WTC11 (cell line): ENCODE measurements at regions not wholly inside any gene's neighbourhood (a gene's known extent, or its start where the extent isn't known, plus 50 kb on each side); places are given as distances from the start of the nearest gene placed in this dataset.

Source experiments
- ATAC-seq: fragments of 200-7000 bp; cut with Tn5 transposase; 2 replicates; pipeline ENCODE4 v1.10.0; 2021; ENCODE audit warnings: mild to moderate bottlenecking, moderate library complexity
- CTCF ChIA-PET: fragments of 300-600 bp; sonication (Branson Sonifier 250); formaldehyde crosslinking; loops from one replicate; lab custom pipeline; 2021; ENCODE audit warnings: antibody characterized with exemption; lab: Charles Lee
- POLR2A ChIA-PET: fragments of 350-600 bp; sonication (Branson Sonifier 250); formaldehyde crosslinking; loops from one replicate; lab custom pipeline; 2021; ENCODE audit warnings: antibody characterized with exemption; lab: Charles Lee
- DNase-seq: peaks from one replicate; pipeline ENCODE4 v3.0.0; 2021; ENCODE audit warnings: low spot score
- H3K27ac Mint-ChIP-seq: 2 replicates; pipeline ENCODE4 v1.8.0; 2021; ENCODE audit warnings: mixed read lengths
- H3K27me3 Mint-ChIP-seq: 2 replicates; pipeline ENCODE4 v1.8.0; 2021; ENCODE audit warnings: low read depth, mild to moderate bottlenecking, moderate library complexity, mixed read lengths
- H3K36me3 Mint-ChIP-seq: 2 replicates; pipeline ENCODE4 v1.8.0; 2021; ENCODE audit warnings: mixed read lengths
- H3K4me1 Mint-ChIP-seq: 2 replicates; pipeline ENCODE4 v1.8.0; 2022; ENCODE audit warnings: mixed read lengths
- H3K4me3 Mint-ChIP-seq: 2 replicates; pipeline ENCODE4 v1.8.0; 2021; ENCODE audit warnings: mild to moderate bottlenecking, moderate library complexity, mixed read lengths
- H3K9me3 Mint-ChIP-seq: 2 replicates; pipeline ENCODE4 v1.8.0; 2021; ENCODE audit warnings: mixed read lengths
- AR ChIP-seq: fragments of 250-450 bp; sonication (Bioruptor Pico); IDR thresholded peaks from 2 replicates; pipeline ENCODE4 v1.9.0; 2021; ENCODE audit warnings: mild to moderate bottlenecking
- CREM ChIP-seq: sonication (generic); formaldehyde crosslinking; IDR thresholded peaks from 2 replicates; pipeline ENCODE4 v1.8.1; 2022; ENCODE audit warnings: mild to moderate bottlenecking, missing genetic modification reagents, moderate library complexity
- ELF4 ChIP-seq: sonication (generic); formaldehyde crosslinking; IDR thresholded peaks from 2 replicates; pipeline ENCODE4 v1.8.1; 2022; ENCODE audit warnings: low read depth, mild to moderate bottlenecking, moderate library complexity, missing genetic modification reagents
- HMGA2 ChIP-seq: fragments of 250-450 bp; sonication (Bioruptor Pico); IDR thresholded peaks from 2 replicates; pipeline ENCODE4 v1.4.0; 2021; ENCODE audit warnings: mild to moderate bottlenecking, moderate library complexity
- HMGXB4 ChIP-seq: sonication (generic); formaldehyde crosslinking; IDR thresholded peaks from 2 replicates; pipeline ENCODE4 v1.8.1; 2023; ENCODE audit warnings: mild to moderate bottlenecking, moderate library complexity, missing genetic modification reagents
- JUN ChIP-seq: sonication (generic); formaldehyde crosslinking; IDR thresholded peaks from 2 replicates; pipeline ENCODE4 v1.8.0; 2023; ENCODE audit warnings: mild to moderate bottlenecking, missing genetic modification reagents
- KAT7 ChIP-seq: sonication (generic); formaldehyde crosslinking; IDR thresholded peaks from 2 replicates; pipeline ENCODE4 v1.8.1; 2023; ENCODE audit warnings: missing genetic modification reagents, mild to moderate bottlenecking, borderline replicate concordance
- MXD4 ChIP-seq: fragments of 250-450 bp; sonication (Bioruptor Pico); IDR thresholded peaks from 2 replicates; pipeline ENCODE4 v1.8.0; 2021; ENCODE audit warnings: mild to moderate bottlenecking, moderate library complexity, borderline replicate concordance
- RORB ChIP-seq: fragments of 250-450 bp; sonication (Bioruptor Pico); IDR thresholded peaks from 2 replicates; pipeline ENCODE4 v1.9.0; 2021; ENCODE audit warnings: mild to moderate bottlenecking
- SOX15 ChIP-seq: fragments of 250-450 bp; sonication (Bioruptor Pico); IDR thresholded peaks from 2 replicates; pipeline ENCODE4 v1.9.0; 2021; ENCODE audit warnings: mild to moderate bottlenecking
- SP1 ChIP-seq: sonication (generic); formaldehyde crosslinking; conservative IDR thresholded peaks from 2 replicates; pipeline ENCODE4 v1.8.1; 2022; ENCODE audit warnings: missing genetic modification reagents
- TCF7 ChIP-seq: sonication (generic); formaldehyde crosslinking; IDR thresholded peaks from 2 replicates; pipeline ENCODE4 v1.8.0; 2022; ENCODE audit warnings: mild to moderate bottlenecking, low read depth, missing genetic modification reagents, moderate library complexity
- TEAD1 ChIP-seq: sonication (generic); formaldehyde crosslinking; IDR thresholded peaks from 2 replicates; pipeline ENCODE4 v1.8.0; 2022; ENCODE audit warnings: mild to moderate bottlenecking, missing genetic modification reagents
- ZNF219 ChIP-seq: sonication (generic); formaldehyde crosslinking; IDR thresholded peaks from 2 replicates; pipeline ENCODE4 v1.8.0; 2023; ENCODE audit warnings: missing genetic modification reagents, mild to moderate bottlenecking, borderline replicate concordance
- ZNF232 ChIP-seq: sonication (generic); formaldehyde crosslinking; IDR thresholded peaks from 2 replicates; pipeline ENCODE4 v1.8.0; 2022; ENCODE audit warnings: mild to moderate bottlenecking, missing genetic modification reagents
- ZNF263 ChIP-seq: sonication (generic); formaldehyde crosslinking; IDR thresholded peaks from 2 replicates; pipeline ENCODE4 v1.8.1; 2022; ENCODE audit warnings: low read depth, mild to moderate bottlenecking, moderate library complexity, missing genetic modification reagents
- TF ChIP-seq, protein P1 (sequence below): sonication (generic); formaldehyde crosslinking; IDR thresholded peaks from 2 replicates; pipeline ENCODE4 v1.8.1; 2022; ENCODE audit warnings: low read depth, missing genetic modification reagents, borderline replicate concordance
- TF ChIP-seq, protein P2 (sequence below): fragments of 250-450 bp; sonication (Bioruptor Pico); IDR thresholded peaks from 2 replicates; pipeline ENCODE4 v1.9.0; 2021; ENCODE audit warnings: mild to moderate bottlenecking
- TF ChIP-seq, protein P3 (sequence below): sonication (generic); formaldehyde crosslinking; IDR thresholded peaks from 2 replicates; pipeline ENCODE4 v1.8.1; 2023; ENCODE audit warnings: mild to moderate bottlenecking, missing genetic modification reagents

DNA sequence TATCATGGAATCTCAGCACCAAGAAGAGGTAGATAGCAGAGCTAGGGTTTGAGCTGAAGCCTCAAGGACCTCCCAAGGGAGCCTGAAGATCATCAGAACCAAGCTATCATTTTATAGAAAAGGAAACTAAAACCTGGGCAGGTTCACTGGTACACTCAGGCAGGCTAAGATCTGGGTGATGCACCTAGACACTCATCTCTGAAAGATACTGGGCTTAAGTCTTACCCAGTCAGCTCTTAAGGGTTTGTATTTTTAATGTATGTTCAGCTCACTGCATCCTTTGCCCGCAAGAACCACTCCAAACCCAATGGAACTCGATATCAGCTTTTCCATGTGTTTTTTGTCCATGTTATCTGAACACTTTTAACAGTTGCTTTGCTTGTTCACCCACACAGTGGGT, 78.0 kb upstream of the SLC22A16 start (continued):
- TF ChIP-seq, protein P1, sequence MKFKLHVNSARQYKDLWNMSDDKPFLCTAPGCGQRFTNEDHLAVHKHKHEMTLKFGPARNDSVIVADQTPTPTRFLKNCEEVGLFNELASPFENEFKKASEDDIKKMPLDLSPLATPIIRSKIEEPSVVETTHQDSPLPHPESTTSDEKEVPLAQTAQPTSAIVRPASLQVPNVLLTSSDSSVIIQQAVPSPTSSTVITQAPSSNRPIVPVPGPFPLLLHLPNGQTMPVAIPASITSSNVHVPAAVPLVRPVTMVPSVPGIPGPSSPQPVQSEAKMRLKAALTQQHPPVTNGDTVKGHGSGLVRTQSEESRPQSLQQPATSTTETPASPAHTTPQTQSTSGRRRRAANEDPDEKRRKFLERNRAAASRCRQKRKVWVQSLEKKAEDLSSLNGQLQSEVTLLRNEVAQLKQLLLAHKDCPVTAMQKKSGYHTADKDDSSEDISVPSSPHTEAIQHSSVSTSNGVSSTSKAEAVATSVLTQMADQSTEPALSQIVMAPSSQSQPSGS, result no peak

DNA sequence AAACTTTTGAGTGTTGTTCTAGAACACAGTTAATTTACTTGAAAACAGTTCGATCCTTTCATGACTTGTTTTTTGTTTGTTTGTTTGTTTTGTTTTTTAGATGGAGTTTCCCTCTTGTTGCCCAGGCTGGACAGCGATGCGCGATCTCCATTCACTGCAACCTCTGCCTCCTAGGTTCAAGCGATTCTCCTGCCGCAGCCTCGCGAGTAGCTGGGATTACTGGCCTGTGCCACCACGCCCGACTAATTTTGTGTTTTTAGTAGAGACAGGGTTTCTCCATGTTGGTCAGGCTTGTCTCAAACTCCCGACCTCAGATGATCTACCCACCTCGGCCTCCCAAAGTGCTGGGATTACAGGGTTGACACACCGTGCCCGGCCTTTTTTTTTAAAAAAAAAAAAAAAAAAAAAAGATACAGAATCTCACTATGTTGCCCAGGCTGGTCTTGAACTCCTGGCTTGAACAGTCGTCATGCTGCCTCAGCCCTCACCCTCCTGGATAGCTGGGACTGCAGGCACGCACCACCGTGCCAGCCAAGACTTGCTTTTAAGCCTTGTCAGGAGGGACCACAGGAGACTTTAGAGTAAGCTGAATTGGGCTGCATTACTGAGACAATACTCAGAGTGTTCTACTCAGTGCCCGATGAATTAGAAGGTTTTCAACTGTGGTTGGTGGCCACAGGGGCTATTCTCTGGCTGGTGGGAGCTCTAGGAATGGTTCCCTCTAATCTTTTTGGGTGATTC, 76.7 kb upstream of the SLC22A16 start:
- Mint-ChIP-seq H3K27ac (no peak overlapping the region), H3K4me3 (no peak overlapping the region), H3K4me1 (peaks cover 14% of the 10 kb centered on the region), H3K9me3 (peaks cover 25% of the 10 kb centered on the region), H3K36me3 (no peaks in the 10 kb centered on the region; the same call in 1 of the 2 replicates), H3K27me3 (peaks cover 6% of the 10 kb centered on the region)
- ChIA-PET POLR2A (no interaction called here), CTCF (interaction anchor here (0.8 kb wide), 1 partner anchor 371 kb away, joined by 3 read pairs; no protein-coding TSS in a partner anchor)
- DNase-seq, result no peak
- no peak for TF ChIP-seq TCF7 (CRISPR knock-in tag)
- TF ChIP-seq AR (CRISPR knock-in tag), result no peak
- TF ChIP-seq CREM, result no peak
- TF ChIP-seq SP1 (CRISPR knock-in tag), result no peak
- no peak for TF ChIP-seq ELF4
- no peak for TF ChIP-seq TEAD1 (CRISPR knock-in tag)
- no peak for TF ChIP-seq SOX15 (CRISPR knock-in tag)
- no peak for TF ChIP-seq ZNF263 (CRISPR knock-in tag)
- no peak for TF ChIP-seq ZNF232
- TF ChIP-seq RORB, result no peak
- no peak for TF ChIP-seq MXD4 (CRISPR knock-in tag)
- TF ChIP-seq, protein P1, result no peak
- no peak for TF ChIP-seq KAT7
- TF ChIP-seq ZNF219 (CRISPR knock-in tag), result no peak
- no peak for ATAC-seq

DNA sequence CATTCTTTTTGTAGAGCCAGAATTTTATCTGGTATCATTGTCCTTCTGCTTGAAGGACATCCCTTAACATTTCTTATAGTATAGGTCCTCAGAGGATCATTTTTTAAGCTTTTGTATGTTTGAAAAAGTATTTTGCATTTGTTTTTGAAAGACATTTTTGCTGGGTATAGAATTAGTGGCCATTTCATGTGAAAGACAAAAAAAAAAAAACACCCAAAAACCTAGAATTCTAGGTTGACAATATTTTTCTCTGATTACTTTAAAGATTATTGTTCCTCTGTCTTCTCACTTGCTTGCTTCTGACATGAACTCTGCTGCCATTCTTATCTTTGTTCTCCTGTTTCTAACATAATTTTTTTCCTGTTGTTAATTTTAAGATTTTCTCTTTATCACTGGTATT, 75.7 kb upstream of the SLC22A16 start:
- Mint-ChIP-seq H3K27me3 (peaks cover 6% of the 10 kb centered on the region; the same call in 1 of the 2 replicates), H3K4me1 (peaks cover 14% of the 10 kb centered on the region), H3K4me3 (no peak overlapping the region), H3K36me3 (no peaks in the 10 kb centered on the region; the same call in 1 of the 2 replicates), H3K9me3 (peaks cover 25% of the 10 kb centered on the region), H3K27ac (no peak overlapping the region)
- DNase-seq (no peak), ATAC-seq (no peak)
- TF ChIP-seq TCF7 (CRISPR knock-in tag) (no peak), HMGA2 (CRISPR knock-in tag) (no peak), JUN (CRISPR knock-in tag) (no peak), HMGXB4 (no peak)
- TF ChIP-seq, protein P2, sequence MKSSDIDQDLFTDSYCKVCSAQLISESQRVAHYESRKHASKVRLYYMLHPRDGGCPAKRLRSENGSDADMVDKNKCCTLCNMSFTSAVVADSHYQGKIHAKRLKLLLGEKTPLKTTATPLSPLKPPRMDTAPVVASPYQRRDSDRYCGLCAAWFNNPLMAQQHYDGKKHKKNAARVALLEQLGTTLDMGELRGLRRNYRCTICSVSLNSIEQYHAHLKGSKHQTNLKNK (CRISPR knock-in tag), result no peak
- TF ChIP-seq, protein P3, sequence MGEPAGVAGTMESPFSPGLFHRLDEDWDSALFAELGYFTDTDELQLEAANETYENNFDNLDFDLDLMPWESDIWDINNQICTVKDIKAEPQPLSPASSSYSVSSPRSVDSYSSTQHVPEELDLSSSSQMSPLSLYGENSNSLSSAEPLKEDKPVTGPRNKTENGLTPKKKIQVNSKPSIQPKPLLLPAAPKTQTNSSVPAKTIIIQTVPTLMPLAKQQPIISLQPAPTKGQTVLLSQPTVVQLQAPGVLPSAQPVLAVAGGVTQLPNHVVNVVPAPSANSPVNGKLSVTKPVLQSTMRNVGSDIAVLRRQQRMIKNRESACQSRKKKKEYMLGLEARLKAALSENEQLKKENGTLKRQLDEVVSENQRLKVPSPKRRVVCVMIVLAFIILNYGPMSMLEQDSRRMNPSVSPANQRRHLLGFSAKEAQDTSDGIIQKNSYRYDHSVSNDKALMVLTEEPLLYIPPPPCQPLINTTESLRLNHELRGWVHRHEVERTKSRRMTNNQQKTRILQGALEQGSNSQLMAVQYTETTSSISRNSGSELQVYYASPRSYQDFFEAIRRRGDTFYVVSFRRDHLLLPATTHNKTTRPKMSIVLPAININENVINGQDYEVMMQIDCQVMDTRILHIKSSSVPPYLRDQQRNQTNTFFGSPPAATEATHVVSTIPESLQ (CRISPR knock-in tag), result no peak
- CTCF ChIA-PET, result no interaction called here
- POLR2A ChIA-PET, result no interaction called here
